SJSA1 (cell line): ENCODE measurements at regions not wholly inside any gene's neighbourhood (a gene's known extent, or its start where the extent isn't known, plus 50 kb on each side); places are given as distances from the start of the nearest gene placed in this dataset.

Experiments
- DNase-seq, 2 experiments: peaks; one replicate each; pipeline ENCODE4 v3.0.0-alpha.2; 2015 to 2020; ENCODE audit warnings: low spot score in 2 of 2, low read depth in 1 of 2
- H3K27ac ChIP-seq: fragments of 250-450 bp; sonication (Bioruptor Pico); 2 replicates; pipeline ENCODE4 v1.5.1; 2020; ENCODE audit warnings: mild to moderate bottlenecking, moderate library complexity
- H3K27me3 ChIP-seq: fragments of 250-450 bp; sonication (Bioruptor Pico); replicated peaks from 2 replicates; pipeline ENCODE4 v1.5.1; 2020; ENCODE audit warnings: mild to moderate bottlenecking, moderate library complexity
- H3K36me3 ChIP-seq: fragments of 250-450 bp; sonication (Bioruptor Pico); 2 replicates; pipeline ENCODE4 v1.5.1; 2020; ENCODE audit warnings: mild to moderate bottlenecking
- H3K4me1 ChIP-seq: fragments of 250-450 bp; sonication (Bioruptor Pico); replicated peaks from 2 replicates; pipeline ENCODE4 v1.6.1; 2021; ENCODE audit warnings: mild to moderate bottlenecking
- H3K4me3 ChIP-seq: fragments of 250-450 bp; sonication (Bioruptor Pico); 2 replicates; pipeline ENCODE4 v1.5.1; 2020; ENCODE audit warnings: mild to moderate bottlenecking
- H3K9me3 ChIP-seq: fragments of 250-450 bp; sonication (Bioruptor Pico); replicated peaks from 2 replicates; pipeline ENCODE4 v1.5.1; 2020; ENCODE audit warnings: mild to moderate bottlenecking

- Histone ChIP-seq H3K27ac (no peak overlapping the region), H3K4me1 (no peaks in the 10 kb centered on the region), H3K4me3 (no peak overlapping the region), H3K36me3 (no peaks in the 10 kb centered on the region), H3K27me3 (no peaks in the 10 kb centered on the region), H3K9me3 (no peaks in the 10 kb centered on the region)
- no peak for DNase-seq
These were observed 724.2 kb downstream of the SORCS1 start for GRCh38 chr10:106440355-106440754.

DNA sequence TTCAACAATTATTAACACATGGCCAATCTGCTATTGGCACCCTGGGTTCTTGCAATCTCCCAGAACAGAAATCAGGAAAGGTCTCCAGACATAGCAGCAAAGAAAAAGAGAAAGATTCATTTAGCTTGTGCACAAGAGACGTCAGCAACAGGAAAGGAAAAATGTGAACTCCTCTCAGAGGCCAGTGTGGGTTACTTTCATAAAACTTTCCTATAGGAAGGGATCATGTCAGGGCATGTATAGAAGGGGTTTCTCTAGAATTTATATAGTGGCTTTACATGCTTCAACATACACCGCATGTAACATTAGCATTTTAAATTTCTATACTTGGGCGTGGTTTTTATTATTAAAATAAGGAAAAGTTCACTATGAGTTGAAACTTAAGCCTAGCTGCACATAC lies 725.1 kb downstream of the SORCS1 start:
- no peaks in the 10 kb centered on the region for H3K36me3 ChIP-seq
- no peaks in the 10 kb centered on the region for H3K4me1 ChIP-seq
- DNase-seq = no peak
- H3K4me3 ChIP-seq = no peak overlapping the region
- H3K27me3 ChIP-seq = no peaks in the 10 kb centered on the region
- no peak overlapping the region for H3K27ac ChIP-seq
- no peaks in the 10 kb centered on the region for H3K9me3 ChIP-seq

DNA sequence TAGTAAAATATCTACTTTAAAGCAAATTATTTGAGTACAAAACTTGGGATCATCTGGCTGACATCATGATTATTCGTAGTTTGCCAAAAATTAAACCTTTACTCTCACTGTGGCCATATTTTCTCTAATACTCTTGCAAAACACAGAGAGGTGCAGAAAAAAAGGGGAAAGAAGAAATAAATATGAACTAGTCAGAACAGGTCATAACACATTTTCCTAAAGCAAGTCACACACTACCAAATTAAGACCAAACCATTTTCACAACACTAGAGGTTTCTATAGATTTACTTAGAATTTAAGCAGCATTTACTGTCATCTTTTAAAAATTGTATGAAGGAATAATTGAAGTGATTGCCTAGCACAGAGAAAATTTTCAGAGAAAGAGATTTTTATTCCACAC lies 726.1 kb downstream of the SORCS1 start:
- Histone ChIP-seq H3K27me3 (no peaks in the 10 kb centered on the region), H3K4me3 (no peak overlapping the region), H3K4me1 (no peaks in the 10 kb centered on the region), H3K36me3 (no peaks in the 10 kb centered on the region), H3K27ac (no peak overlapping the region), H3K9me3 (no peaks in the 10 kb centered on the region)
- no peak for DNase-seq

GRCh38 chr10:106436123-106436715 lies 728.3 kb downstream of the SORCS1 start:
- Histone ChIP-seq H3K27ac (no peak overlapping the region), H3K27me3 (no peaks in the 10 kb centered on the region)
- DNase-seq = no peak

DNA sequence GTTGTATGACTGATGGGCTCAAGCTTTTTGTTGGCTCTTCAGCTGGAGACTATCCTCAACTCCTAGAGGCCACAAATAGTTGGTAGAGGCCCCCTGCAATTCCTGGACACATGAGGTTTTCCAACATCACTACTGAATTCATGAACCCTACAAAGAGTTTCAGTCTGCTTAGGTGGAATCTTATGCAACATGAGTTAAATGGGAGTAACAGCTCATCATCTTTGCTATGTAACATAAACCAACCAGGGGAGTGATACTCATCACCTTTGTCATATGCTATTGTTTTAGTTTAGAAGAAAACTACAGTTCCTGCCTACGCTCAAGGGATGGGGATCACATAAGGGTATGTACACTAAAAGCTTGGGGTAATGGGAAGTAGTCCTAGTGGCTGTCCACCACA lies 729.4 kb downstream of the SORCS1 start:
- no peak overlapping the region for H3K27ac ChIP-seq
- no peaks in the 10 kb centered on the region for H3K27me3 ChIP-seq
- DNase-seq = no peak

More at GRCh38 chr10:106436123-106436715, 728.3 kb downstream of the SORCS1 start:
- H3K4me3 ChIP-seq = no peak overlapping the region
- H3K4me1 ChIP-seq = no peaks in the 10 kb centered on the region
- no peaks in the 10 kb centered on the region for H3K36me3 ChIP-seq
- H3K9me3 ChIP-seq = no peaks in the 10 kb centered on the region

GRCh38 chr10:106424981-106425380 lies 739.5 kb downstream of the SORCS1 start:
- H3K4me1 ChIP-seq = no peaks in the 10 kb centered on the region
- H3K27ac ChIP-seq = no peak overlapping the region
- H3K36me3 ChIP-seq = no peaks in the 10 kb centered on the region
- no peaks in the 10 kb centered on the region for H3K27me3 ChIP-seq
- no peak for DNase-seq
- no peaks in the 10 kb centered on the region for H3K9me3 ChIP-seq
- H3K4me3 ChIP-seq = no peak overlapping the region

More for the DNA sequence above, 729.4 kb downstream of the SORCS1 start:
- no peaks in the 10 kb centered on the region for H3K36me3 ChIP-seq
- H3K9me3 ChIP-seq = no peaks in the 10 kb centered on the region
- H3K4me1 ChIP-seq = no peaks in the 10 kb centered on the region
- H3K4me3 ChIP-seq = no peak overlapping the region

DNA sequence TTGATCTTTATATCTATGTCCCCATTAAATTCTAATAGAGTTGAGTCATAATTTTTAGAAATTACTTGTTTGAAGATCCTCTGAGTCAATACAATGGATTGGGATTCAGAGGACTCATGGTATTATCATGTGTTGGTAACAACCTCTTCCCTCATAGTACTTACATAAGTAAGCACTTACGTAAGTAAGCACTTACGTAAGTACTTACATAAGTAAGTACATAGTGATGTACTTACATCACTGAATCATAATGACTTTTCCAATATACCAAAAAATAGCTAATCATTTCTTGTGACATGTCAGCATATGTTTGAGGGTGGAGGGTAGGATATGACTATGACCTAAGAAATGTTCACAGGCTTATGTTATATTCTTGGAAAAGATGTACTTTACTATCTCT lies 740.5 kb downstream of the SORCS1 start:
- no peaks in the 10 kb centered on the region for H3K27me3 ChIP-seq
- H3K4me3 ChIP-seq = no peak overlapping the region
- no peaks in the 10 kb centered on the region for H3K36me3 ChIP-seq
- no peaks in the 10 kb centered on the region for H3K9me3 ChIP-seq
- DNase-seq = no peak
- no peaks in the 10 kb centered on the region for H3K4me1 ChIP-seq
- H3K27ac ChIP-seq = no peak overlapping the region

DNA sequence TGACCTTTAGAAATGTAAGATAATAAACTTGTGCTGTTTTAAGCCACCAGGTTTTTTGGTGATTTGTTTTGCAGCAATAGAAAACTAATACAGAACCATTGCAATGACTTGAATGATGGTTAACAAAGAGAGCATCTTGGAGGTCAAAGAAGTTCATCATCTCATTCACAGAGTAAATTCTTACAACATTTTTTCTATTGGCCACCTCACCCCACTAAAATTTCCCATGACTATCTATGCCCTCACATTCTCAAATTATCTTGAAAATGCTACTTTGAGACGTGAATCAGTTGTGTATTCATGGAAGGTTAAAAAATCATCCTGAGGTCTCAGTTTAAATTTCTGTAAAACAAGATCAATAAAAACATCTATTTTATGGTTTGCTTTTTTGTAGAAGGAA lies 754.2 kb downstream of the SORCS1 start:
- no peaks in the 10 kb centered on the region for H3K27me3 ChIP-seq
- H3K27ac ChIP-seq = no peak overlapping the region
- no peak overlapping the region for H3K4me3 ChIP-seq
- H3K4me1 ChIP-seq = no peaks in the 10 kb centered on the region
- DNase-seq = no peak
- H3K9me3 ChIP-seq = no peaks in the 10 kb centered on the region; the same call in 1 of the 2 replicates
- no peaks in the 10 kb centered on the region for H3K36me3 ChIP-seq

- no peaks in the 10 kb centered on the region for H3K4me1 ChIP-seq
- no peak overlapping the region for H3K4me3 ChIP-seq
- H3K36me3 ChIP-seq = no peaks in the 10 kb centered on the region
- H3K27ac ChIP-seq = no peak overlapping the region
- DNase-seq = no peak
- no peaks in the 10 kb centered on the region for H3K9me3 ChIP-seq
- H3K27me3 ChIP-seq = no peaks in the 10 kb centered on the region
These were observed 759.4 kb downstream of the SORCS1 start for GRCh38 chr10:106405141-106405540.

GRCh38 chr10:106402458-106402857 lies 762.0 kb downstream of the SORCS1 start:
- H3K9me3 ChIP-seq = no peaks in the 10 kb centered on the region

DNA sequence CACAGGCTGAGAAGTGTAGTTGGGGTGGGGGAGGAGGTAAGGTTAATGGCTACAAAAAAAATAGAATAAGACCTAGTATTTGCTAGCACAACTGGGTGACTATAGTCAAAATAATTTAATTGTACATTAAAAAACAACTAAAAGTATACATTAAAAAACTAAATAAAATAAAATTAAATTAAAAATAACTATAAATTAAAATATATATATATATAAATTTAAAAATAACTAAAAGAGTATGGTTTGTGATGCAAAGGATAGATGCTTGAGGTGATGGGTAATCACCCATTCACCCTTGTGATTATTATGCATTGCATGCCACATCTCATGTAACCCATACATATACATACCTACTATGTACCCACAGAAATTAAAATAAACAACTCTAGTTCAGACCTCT lies 762.5 kb downstream of the SORCS1 start:
- Histone ChIP-seq H3K27ac (no peak overlapping the region), H3K4me3 (no peak overlapping the region), H3K36me3 (no peaks in the 10 kb centered on the region), H3K4me1 (no peaks in the 10 kb centered on the region), H3K27me3 (no peaks in the 10 kb centered on the region), H3K9me3 (no peaks in the 10 kb centered on the region)
- DNase-seq = no peak

More at GRCh38 chr10:106402458-106402857, 762.0 kb downstream of the SORCS1 start:
- H3K27me3 ChIP-seq = no peaks in the 10 kb centered on the region
- no peaks in the 10 kb centered on the region for H3K36me3 ChIP-seq
- no peaks in the 10 kb centered on the region for H3K4me1 ChIP-seq
- no peak overlapping the region for H3K4me3 ChIP-seq
- no peak overlapping the region for H3K27ac ChIP-seq
- no peak for DNase-seq

DNA sequence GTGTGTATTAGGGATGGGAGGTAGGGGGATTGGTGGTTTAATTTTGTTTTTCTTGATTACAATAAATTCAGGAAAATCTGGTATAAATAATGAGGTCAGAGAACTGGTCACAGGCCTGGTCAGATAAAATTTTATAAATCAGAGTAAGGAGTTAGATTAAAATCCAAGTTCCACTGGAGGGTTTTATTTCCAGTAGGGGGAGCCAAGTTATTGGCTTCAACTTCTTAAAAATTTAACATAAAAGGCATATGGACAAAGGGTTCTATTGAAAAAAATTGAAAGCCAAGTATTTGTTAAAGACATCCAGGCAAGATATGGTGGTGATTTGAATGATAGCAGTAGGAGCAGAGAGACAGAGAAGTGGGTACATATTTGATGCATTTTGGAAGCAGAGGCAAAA lies 763.3 kb downstream of the SORCS1 start:
- DNase-seq = no peak
- no peak overlapping the region for H3K4me3 ChIP-seq
- H3K27ac ChIP-seq = no peak overlapping the region
- no peaks in the 10 kb centered on the region for H3K9me3 ChIP-seq
- H3K27me3 ChIP-seq = no peaks in the 10 kb centered on the region
- no peaks in the 10 kb centered on the region for H3K4me1 ChIP-seq
- H3K36me3 ChIP-seq = no peaks in the 10 kb centered on the region

DNA sequence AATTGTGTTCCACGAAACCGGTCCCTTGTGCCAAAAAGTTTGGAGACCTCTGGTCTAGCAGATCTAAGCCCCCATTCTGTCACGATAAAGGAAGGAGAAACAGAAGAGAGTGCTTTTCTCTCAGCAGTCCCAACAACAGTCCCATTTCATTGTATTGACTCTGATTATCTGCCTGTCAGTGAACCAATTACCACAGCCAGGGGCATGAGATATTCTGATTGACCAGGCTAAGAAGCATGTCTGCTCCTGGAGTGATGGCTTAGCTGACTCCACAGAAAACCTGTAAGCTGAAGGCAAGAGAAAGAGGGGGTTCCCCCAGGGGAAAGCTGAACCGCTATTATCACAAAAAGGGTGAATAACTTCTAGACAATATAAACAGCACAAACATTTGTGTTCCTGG lies 765.4 kb downstream of the SORCS1 start:
- Histone ChIP-seq H3K9me3 (no peaks in the 10 kb centered on the region), H3K4me1 (no peaks in the 10 kb centered on the region), H3K4me3 (no peak overlapping the region), H3K36me3 (no peaks in the 10 kb centered on the region), H3K27me3 (no peaks in the 10 kb centered on the region), H3K27ac (no peak overlapping the region)
- no peak for DNase-seq

DNA sequence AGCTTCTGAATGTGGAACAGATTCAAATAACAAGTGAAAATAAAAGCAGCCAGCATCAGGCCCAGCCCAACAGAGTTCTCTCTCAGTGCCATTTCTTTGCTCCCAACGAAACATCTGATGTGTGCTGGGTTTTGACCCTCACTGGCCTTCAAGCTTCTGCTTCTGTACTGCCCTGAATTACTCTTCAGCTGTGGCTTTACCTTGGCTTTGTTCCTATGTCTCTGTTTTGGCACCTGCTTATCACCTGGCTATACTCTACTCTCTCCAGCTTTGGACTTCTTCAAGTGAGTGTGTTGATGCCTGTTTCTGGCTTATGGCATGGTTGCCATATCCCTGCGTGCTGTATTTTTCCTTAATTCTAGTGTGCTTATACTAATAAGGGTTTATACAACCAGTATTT lies 768.3 kb downstream of the SORCS1 start:
- H3K9me3 ChIP-seq = no peaks in the 10 kb centered on the region
- no peak overlapping the region for H3K27ac ChIP-seq
- no peak overlapping the region for H3K4me3 ChIP-seq
- no peak for DNase-seq
- no peaks in the 10 kb centered on the region for H3K4me1 ChIP-seq
- H3K27me3 ChIP-seq = no peaks in the 10 kb centered on the region
- H3K36me3 ChIP-seq = no peaks in the 10 kb centered on the region

DNA sequence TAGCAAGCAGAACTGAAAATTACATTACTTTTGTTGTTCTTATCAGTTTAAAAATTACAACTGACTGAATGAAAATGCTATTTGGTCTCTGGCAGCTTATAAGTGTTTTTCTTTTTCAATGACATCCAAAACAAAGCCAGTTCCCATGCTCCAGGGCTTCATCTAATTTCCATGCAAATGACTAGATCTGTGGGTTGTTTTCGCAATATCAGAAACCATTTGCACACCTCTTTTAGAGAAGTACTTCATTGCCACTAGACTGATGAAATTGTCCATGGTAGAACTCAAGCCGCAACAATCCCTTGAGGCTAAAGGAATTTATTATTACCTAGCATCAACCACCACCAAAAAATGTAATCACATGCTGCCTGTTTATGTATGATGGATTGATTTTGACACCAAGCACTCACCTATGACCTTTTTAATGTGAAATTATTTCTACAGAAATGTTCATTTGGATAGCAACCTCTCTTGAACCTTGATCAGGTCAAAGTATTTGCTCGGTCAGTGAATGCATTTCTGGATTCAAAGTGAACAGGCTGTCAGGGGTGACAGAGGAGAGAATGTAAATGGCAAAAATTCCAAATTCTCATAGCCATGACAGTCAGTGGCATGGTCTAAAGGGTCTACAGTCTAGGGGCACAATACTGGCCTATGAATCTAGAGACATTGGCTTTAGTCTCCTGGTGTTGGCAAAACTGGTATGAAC lies 769.3 kb downstream of the SORCS1 start:
- Histone ChIP-seq H3K27ac (no peak overlapping the region), H3K9me3 (no peaks in the 10 kb centered on the region), H3K27me3 (no peaks in the 10 kb centered on the region), H3K36me3 (no peaks in the 10 kb centered on the region), H3K4me3 (no peak overlapping the region), H3K4me1 (no peaks in the 10 kb centered on the region)
- no peak for DNase-seq
